Activated T-cell treated with anti-CD3 and anti-CD28 coated beads, Interleukin-2, amount 50 U/mL, for 24 hours (primary cell): ENCODE measurements at regions not wholly inside any gene's neighbourhood (a gene's known extent, or its start where the extent isn't known, plus 50 kb on each side); places are given as distances from the start of the nearest gene placed in this dataset.
"Not testable (repeated sequence)": the region's sequence is repeated elsewhere in the genome, so short reads cannot be mapped to it uniquely, and the experiment has no call there.

Source experiments
- DNase-seq: peaks from one replicate; pipeline ENCODE4 v3.0.0-alpha.2; 2020
- H3K27ac Mint-ChIP-seq: 2 replicates; pipeline ENCODE4 v1.8.0; 2020; ENCODE audit warnings: mild to moderate bottlenecking, mixed read lengths
- H3K27me3 Mint-ChIP-seq: 2 replicates; pipeline ENCODE4 v1.8.0; 2020; ENCODE audit warnings: mixed read lengths
- H3K36me3 Mint-ChIP-seq: 2 replicates; pipeline ENCODE4 v1.8.0; 2020; ENCODE audit warnings: low read depth, mixed read lengths
- H3K4me1 Mint-ChIP-seq: 2 replicates; pipeline ENCODE4 v1.8.0; 2020; ENCODE audit warnings: low read depth, mixed read lengths
- H3K4me3 Mint-ChIP-seq: 2 replicates; pipeline ENCODE4 v1.8.0; 2020; ENCODE audit warnings: mild to moderate bottlenecking, moderate library complexity, mixed read lengths
- H3K9me3 Mint-ChIP-seq: 2 replicates; pipeline ENCODE4 v1.8.0; 2020; ENCODE audit warnings: mixed read lengths

DNA sequence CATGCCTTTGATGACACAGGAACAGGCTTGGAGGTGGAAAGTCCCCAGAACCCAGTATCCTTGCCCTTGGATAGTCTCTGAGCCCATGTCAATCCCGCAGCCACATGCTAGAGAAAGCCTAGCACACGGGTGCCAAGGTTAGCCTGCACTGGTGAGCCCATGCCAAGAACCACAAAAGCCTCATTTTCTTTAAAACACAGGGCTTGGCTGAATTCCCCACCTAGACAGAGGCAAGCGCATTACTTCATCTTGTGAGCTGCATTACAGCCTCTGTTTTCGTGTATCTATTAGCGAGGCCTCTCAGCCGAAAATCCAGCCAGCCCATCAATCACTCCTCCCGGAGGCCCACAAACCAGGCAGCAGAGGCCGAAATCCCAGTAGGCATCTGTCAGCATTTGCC, 314.9 kb upstream of the AUTS2 start:
- Mint-ChIP-seq H3K4me3 (no peak overlapping the region), H3K27ac (no peak overlapping the region), H3K27me3 (no peaks in the 10 kb centered on the region), H3K36me3 (no peaks in the 10 kb centered on the region), H3K9me3 (peaks cover 8% of the 10 kb centered on the region), H3K4me1 (no peaks in the 10 kb centered on the region)
- no peak for DNase-seq

DNA sequence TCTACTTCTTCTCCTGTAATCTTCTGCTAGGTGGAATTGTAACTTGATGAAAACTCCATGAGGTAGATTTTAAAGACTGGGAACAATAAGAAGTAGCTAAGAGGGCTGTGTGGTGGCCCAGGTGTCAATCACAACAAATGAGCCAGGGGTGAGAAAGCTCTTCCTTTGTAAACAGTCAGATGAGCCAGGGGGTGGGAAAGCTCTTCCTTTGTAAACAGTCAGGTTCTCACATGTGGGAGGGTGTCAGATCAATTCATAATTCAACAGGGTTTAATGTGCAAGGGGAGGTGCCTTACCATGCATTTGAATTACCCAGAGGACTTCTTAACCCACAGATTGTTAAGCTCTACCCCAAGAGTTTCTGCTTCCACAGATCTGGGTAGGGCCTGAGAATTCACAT, 312.4 kb upstream of the AUTS2 start:
- H3K4me3 Mint-ChIP-seq: no peak overlapping the region
- H3K36me3 Mint-ChIP-seq: no peaks in the 10 kb centered on the region
- no peaks in the 10 kb centered on the region for H3K4me1 Mint-ChIP-seq
- peaks cover 6% of the 10 kb centered on the region for H3K9me3 Mint-ChIP-seq
- no peak overlapping the region for H3K27ac Mint-ChIP-seq
- no peak for DNase-seq
- H3K27me3 Mint-ChIP-seq: no peaks in the 10 kb centered on the region

DNA sequence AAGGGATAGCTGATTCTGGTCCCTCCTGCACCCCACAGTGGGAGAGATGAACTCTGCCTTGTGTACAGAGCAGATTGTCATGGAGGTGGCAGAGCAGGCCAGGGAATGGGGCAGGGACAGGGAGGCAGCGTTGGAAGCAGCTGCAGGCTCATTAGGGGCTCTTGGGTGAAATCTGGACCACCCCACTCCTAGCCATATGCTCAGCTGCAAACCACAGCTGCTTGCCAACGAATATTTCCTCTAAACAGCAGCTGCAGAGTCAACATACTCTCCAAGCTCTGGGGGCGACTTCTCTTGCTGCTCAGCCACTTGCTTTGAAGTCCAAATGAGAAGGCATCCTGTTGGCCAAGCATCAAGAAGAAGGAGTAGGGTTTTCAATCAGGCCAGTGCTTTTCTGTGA, 302.3 kb upstream of the AUTS2 start:
- Mint-ChIP-seq H3K27me3 (no peaks in the 10 kb centered on the region), H3K9me3 (peaks cover 4% of the 10 kb centered on the region), H3K4me3 (no peak overlapping the region), H3K36me3 (no peaks in the 10 kb centered on the region), H3K4me1 (no peaks in the 10 kb centered on the region), H3K27ac (no peak overlapping the region)
- DNase-seq: no peak

DNA sequence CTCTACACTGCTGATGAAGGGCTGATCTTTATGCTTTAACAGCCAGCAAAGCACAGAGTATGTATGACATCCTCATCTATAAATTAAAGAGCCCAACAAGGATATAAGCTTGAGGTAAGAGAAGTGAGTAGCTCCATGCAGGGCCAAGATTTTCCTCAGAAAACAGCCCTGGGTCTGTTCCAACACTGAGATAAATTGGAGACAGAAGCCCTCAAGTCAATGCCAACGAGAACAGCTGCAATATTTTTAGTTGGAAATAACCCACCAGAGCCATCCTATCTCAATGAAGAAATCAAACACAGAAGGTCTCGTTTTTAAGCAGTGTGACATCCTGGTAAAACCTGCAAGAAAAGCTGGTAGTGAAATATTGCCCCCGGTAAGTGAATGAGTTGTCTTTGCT, 297.0 kb upstream of the AUTS2 start:
- H3K36me3 Mint-ChIP-seq: no peaks in the 10 kb centered on the region
- H3K4me3 Mint-ChIP-seq: no peak overlapping the region
- no peak for DNase-seq
- H3K27ac Mint-ChIP-seq: no peak overlapping the region
- no peaks in the 10 kb centered on the region for H3K4me1 Mint-ChIP-seq
- H3K27me3 Mint-ChIP-seq: no peaks in the 10 kb centered on the region
- H3K9me3 Mint-ChIP-seq: peaks cover 5% of the 10 kb centered on the region

DNA sequence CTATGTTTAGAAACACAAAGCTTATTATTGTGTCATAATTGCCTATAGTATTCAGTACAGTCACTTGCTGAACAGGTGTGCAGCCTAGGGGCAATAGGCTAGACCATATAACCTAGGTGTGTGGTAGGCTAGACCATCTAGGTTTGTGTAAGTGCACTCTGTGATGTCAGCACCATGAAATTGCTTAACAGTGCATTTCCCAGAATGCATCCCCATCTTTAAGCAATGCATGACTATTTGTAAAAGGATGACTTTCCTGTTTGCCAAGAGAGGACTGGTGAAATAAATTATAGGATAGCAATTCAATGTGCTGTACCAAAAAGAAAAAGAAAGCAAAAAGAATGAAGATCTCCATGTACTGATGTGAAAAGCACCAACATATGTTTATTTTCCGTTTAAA, 288.7 kb upstream of the AUTS2 start:
- H3K4me3 Mint-ChIP-seq: no peak overlapping the region
- no peak overlapping the region for H3K27ac Mint-ChIP-seq
- H3K27me3 Mint-ChIP-seq: no peaks in the 10 kb centered on the region
- DNase-seq: no peak
- no peaks in the 10 kb centered on the region for H3K36me3 Mint-ChIP-seq
- no peaks in the 10 kb centered on the region for H3K4me1 Mint-ChIP-seq
- no peaks in the 10 kb centered on the region for H3K9me3 Mint-ChIP-seq

DNA sequence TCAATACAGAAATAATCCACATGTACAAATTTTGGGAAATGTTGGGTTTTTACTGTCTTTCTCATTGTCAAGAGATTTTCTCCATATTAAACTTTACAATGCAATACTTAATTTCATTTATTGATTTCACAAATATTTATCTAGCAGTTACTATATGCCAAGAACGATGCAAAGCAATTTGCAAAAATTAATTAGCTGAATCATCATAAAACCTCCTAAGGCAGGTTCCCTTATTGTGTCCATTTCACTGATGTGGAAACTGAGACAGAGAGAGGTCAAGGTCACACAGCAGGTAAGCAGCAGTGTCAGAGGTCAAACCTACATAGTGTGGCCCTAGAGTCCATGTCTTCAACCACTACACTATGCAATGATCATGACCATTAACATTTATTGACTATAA, 286.8 kb upstream of the AUTS2 start:
- Mint-ChIP-seq H3K9me3 (peaks cover 10% of the 10 kb centered on the region), H3K4me3 (no peak overlapping the region), H3K27ac (no peak overlapping the region), H3K27me3 (no peaks in the 10 kb centered on the region), H3K36me3 (no peaks in the 10 kb centered on the region), H3K4me1 (peaks cover under 1% of the 10 kb centered on the region)
- no peak for DNase-seq

DNA sequence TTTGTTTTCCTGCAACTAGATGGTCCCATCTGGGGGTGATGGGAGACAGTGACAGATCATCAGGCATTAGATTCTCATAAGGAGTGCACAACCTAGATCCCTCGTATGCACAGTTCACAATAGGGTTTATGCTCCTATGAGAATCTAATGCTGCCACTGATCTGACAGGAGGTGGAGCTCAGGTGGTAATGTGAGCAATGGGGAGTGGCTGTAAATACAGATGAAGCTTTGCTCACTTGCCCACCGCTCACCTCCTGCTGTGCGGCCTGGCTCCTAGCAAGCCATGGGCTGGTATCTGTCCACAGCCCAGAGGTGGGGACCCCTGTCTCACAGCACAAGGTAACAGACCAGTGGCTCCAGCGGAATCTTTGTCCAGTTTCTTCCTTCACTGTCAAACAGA, 284.4 kb upstream of the AUTS2 start:
- H3K36me3 Mint-ChIP-seq, DNase-seq, H3K4me3 Mint-ChIP-seq, H3K4me1 Mint-ChIP-seq, H3K27me3 Mint-ChIP-seq, H3K27ac Mint-ChIP-seq: not testable (repeated sequence)
- peaks cover 12% of the 10 kb centered on the region for H3K9me3 Mint-ChIP-seq

DNA sequence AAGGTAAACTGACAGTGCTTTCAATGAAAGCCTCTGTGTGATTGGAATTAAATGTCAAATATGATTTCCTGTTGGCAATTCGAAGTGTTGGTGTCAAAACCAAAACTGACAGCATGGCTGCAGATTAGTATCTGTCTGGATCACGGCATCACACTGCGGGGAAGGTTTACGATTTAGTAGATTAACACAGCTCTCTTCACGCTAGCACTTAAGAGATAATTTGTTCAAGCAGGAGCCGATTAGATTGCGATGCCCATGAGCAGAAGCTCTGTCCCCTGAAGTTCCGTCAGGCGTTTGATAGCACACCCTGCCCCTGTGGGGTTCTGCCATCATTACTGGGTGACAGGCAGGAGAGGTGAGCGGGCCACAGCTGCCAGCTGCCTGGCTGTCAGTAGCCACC, 279.5 kb upstream of the AUTS2 start:
- Mint-ChIP-seq H3K27ac (no peak overlapping the region), H3K4me1 (peaks cover 3% of the 10 kb centered on the region), H3K27me3 (no peaks in the 10 kb centered on the region), H3K36me3 (no peaks in the 10 kb centered on the region), H3K9me3 (peaks cover 12% of the 10 kb centered on the region), H3K4me3 (no peak overlapping the region)
- no peak for DNase-seq

DNA sequence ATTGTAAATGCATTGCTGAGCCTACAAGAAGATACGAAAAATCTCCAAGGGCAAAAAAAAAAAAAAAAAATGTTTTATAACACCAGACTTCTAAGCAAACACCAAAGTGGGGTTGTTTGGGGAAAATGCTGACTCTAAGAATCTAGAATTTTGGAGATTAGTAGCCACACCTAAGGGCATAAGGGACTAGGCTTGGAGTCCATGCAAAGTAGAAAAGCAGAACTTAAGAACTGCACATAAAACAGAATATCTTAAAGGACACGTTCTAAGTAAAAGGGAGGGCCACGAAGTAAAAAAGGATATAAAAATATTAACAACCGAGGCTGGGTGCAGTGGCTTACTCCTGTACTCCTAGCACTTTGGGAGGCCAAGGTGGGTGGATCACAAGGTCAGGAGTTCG, 269.8 kb upstream of the AUTS2 start:
- H3K9me3 Mint-ChIP-seq: peaks cover 10% of the 10 kb centered on the region
- no peaks in the 10 kb centered on the region for H3K27me3 Mint-ChIP-seq

DNA sequence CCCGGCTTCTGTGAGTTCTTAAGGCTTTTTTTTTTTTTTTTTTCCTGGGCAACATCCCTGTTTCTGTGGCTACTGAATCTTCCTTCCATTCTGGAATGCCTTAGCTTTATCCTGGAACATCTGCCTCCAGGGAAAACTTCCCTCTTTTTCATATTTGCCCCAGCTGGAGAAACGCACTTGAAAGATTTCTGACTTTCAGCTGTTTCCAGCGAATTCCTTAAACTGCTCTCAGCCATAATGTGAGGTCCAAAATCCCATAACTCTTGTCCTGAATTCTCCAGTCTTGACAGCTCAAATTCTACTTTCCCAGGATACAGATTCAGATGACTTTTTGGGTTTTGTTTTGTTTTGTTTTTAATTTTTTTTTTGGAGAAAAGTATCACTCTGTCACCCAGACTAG, 263.6 kb upstream of the AUTS2 start:
- Mint-ChIP-seq H3K9me3 (peaks cover 15% of the 10 kb centered on the region), H3K4me1 (no peaks in the 10 kb centered on the region), H3K27me3 (no peaks in the 10 kb centered on the region), H3K27ac (no peak overlapping the region), H3K36me3 (no peaks in the 10 kb centered on the region), H3K4me3 (no peak overlapping the region)
- no peak for DNase-seq

More for the DNA sequence above, 269.8 kb upstream of the AUTS2 start:
- Mint-ChIP-seq H3K4me3 (no peak overlapping the region), H3K36me3 (no peaks in the 10 kb centered on the region), H3K27ac (no peak overlapping the region), H3K4me1 (no peaks in the 10 kb centered on the region)
- no peak for DNase-seq

DNA sequence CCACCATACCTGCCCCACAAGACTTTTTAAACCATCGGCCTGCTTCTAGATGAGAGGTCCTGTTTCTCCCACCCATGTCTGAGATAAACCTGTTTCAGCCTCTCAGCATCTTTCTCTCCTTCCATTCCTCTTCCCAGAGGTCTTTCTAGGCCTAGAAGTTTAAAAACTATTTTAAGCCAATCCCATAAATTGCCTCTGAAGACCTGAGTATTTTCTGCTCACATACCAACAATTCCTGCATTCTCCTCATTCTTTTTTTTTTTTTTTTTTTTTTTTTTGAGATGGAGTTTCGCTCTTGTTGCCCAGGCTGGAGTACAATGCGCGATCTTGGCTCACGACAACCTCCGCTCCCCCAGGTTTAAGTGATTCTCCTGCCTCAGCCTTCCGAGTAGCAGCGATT, 262.9 kb upstream of the AUTS2 start:
- DNase-seq: no peak
- Mint-ChIP-seq H3K27ac (no peak overlapping the region), H3K9me3 (peaks cover 10% of the 10 kb centered on the region), H3K4me1 (no peaks in the 10 kb centered on the region), H3K4me3 (no peak overlapping the region), H3K36me3 (no peaks in the 10 kb centered on the region), H3K27me3 (no peaks in the 10 kb centered on the region)

DNA sequence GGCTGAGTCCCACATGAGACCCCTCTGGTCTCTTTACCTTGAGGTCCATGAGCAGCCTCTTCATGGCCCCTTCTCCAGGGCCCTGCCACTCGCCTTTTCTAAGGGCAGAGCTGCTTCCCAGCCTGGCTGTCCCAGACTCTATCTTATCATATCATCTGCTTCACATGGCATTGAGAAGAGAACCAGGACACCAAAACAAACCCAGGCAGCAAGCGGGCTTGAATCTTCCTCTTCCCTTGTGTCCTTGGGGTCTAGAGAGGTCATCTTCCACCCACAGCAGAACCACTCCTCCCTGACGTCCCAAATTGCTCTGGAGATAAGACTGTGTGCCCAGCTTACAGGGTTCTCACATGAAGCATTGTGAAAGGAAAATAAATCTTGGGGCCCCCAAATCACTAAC, 261.3 kb upstream of the AUTS2 start:
- no peaks in the 10 kb centered on the region for H3K36me3 Mint-ChIP-seq
- H3K4me3 Mint-ChIP-seq: no peak overlapping the region
- no peak overlapping the region for H3K27ac Mint-ChIP-seq
- H3K4me1 Mint-ChIP-seq: no peaks in the 10 kb centered on the region
- no peak for DNase-seq
- peaks cover 5% of the 10 kb centered on the region for H3K9me3 Mint-ChIP-seq
- H3K27me3 Mint-ChIP-seq: no peaks in the 10 kb centered on the region

DNA sequence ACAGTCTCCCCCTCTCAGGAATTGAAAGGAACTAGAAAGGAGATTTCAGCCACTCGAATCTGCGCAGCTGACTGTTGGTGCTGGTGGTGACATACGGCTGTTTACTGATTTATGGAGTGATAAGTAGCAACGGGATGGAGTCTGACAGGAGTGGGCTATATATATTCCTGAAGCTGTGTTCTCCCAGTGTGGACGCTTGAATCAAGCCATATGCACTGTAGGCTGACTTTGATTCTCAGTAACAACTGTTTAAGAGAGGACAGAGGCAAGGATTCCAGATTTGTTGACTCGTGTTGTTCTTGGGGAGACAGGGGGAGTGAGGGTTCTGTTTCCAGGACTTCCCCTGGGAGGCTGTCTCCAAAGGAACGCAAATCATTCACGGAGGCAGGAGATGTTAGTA, 260.1 kb upstream of the AUTS2 start:
- Mint-ChIP-seq H3K36me3 (no peaks in the 10 kb centered on the region), H3K4me1 (no peaks in the 10 kb centered on the region), H3K27ac (no peak overlapping the region), H3K27me3 (no peaks in the 10 kb centered on the region), H3K4me3 (no peak overlapping the region), H3K9me3 (peaks cover 5% of the 10 kb centered on the region)
- DNase-seq: no peak

DNA sequence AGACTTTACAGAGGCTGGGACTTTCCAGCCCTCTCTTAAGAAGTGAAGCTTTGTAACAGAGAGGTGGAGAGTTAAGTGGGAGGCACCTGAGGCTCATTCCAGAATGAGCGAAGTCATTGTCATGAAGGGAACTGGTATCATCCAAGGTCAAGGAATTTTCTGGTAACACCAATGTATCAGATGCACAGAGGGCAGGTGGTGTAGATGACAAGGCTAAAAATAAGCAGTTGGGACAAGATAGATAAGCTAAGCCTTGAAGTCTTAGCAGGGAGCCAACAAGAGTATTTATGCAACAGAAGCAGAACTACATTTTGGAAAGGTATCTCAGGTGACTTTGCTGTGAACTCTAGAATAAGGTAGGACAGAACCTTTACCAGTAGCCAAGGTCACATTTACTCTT, 257.0 kb upstream of the AUTS2 start:
- no peaks in the 10 kb centered on the region for H3K27me3 Mint-ChIP-seq
- H3K36me3 Mint-ChIP-seq: no peaks in the 10 kb centered on the region
- H3K9me3 Mint-ChIP-seq: peaks cover 3% of the 10 kb centered on the region
- DNase-seq: no peak
- H3K4me3 Mint-ChIP-seq: no peak overlapping the region
- no peak overlapping the region for H3K27ac Mint-ChIP-seq
- H3K4me1 Mint-ChIP-seq: no peaks in the 10 kb centered on the region

DNA sequence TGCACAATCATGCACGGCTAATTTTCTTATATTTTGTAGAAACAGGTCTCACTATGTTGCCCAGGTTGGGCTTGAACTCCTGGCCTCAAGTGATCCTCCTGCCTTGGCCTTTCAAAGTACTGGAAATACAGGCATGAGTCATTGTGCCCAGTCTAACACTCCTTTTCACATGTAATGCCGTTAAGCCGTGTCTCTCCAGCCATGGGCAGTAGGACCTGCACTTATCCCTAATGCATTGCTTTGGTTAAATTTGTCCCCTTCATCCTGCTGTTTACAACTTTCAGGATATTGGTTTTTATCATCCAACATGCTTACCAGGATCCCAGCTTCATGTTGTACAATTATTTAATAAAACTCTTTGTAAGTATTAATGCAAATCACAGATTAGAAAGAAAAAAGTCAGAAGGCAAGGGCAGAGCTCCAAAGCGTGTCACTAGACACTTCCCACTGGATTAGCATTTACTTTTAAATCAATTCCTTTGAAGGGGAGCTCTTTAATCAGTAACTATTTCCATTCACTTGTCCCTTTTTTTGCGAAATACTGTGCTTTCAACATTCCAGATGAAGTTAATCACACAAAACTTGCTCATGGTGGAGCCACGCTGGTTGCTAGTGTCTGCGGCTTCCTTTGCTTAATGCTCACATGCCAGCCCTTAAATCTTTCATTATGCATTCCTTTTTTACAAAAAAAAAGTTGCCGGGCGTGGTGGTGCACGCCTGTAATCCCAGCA, 256.0 kb upstream of the AUTS2 start:
- Mint-ChIP-seq H3K4me3 (no peak overlapping the region), H3K27me3 (no peaks in the 10 kb centered on the region), H3K36me3 (no peaks in the 10 kb centered on the region), H3K27ac (no peak overlapping the region), H3K9me3 (peaks cover 3% of the 10 kb centered on the region), H3K4me1 (no peaks in the 10 kb centered on the region)
- no peak for DNase-seq

DNA sequence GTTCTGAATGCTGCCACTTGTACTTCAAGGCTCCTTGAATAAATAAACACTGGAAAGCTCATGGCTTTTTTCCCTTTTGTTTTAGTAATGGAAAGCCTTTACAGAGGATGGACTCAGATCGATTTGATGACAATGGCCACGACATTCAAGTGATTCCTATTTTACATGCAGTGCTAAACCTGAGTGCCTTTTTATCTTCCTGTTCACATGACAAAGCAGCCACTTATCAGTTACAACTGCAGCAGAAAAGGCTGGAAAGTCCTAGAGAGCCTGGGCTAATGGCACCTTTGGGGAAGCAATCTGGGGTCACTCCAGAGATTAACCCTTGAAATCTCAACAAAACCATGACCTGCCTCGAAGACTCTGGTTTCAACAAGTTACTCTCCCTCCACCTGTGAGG, 249.0 kb upstream of the AUTS2 start:
- Mint-ChIP-seq H3K27me3 (no peaks in the 10 kb centered on the region), H3K4me1 (no peaks in the 10 kb centered on the region), H3K9me3 (peaks cover 7% of the 10 kb centered on the region), H3K36me3 (no peaks in the 10 kb centered on the region), H3K27ac (no peak overlapping the region), H3K4me3 (no peak overlapping the region)
- no peak for DNase-seq
